Keratinocyte (primary cell): ENCODE measurements at regions not wholly inside any gene's neighbourhood (a gene's known extent, or its start where the extent isn't known, plus 50 kb on each side); places are given as distances from the start of the nearest gene placed in this dataset.
"Not testable (repeated sequence)": the region's sequence is repeated elsewhere in the genome, so short reads cannot be mapped to it uniquely, and the experiment has no call there.

ENCODE experiments used
- DNase-seq: peaks from one replicate; pipeline ENCODE4 v3.0.0-alpha.2; 2011; ENCODE audit warnings: low read depth, missing footprints, low spot score
- FAIRE-seq: peaks from 2 replicates; lab custom pipeline; 2011; peaks lifted over from hg19 to GRCh38; lab: Jason Lieb, UNC
- H2AFZ ChIP-seq: 2 replicates; pipeline ENCODE4 v1.6.0; 2012; ENCODE audit warnings: low read length, control low read depth, inconsistent platforms; ENCODE audit not compliant: control insufficient read depth
- H3K27ac ChIP-seq: 2 replicates; pipeline ENCODE4 v1.5.1; 2011; ENCODE audit warnings: low read length; ENCODE audit not compliant: control insufficient read depth, insufficient read depth
- H3K27me3 ChIP-seq: 3 replicates; pipeline ENCODE4 v1.6.0; 2011; ENCODE audit warnings: low read length; ENCODE audit not compliant: control insufficient read depth, insufficient read depth; ENCODE audit errors: extremely low read depth
- H3K36me3 ChIP-seq, 2 experiments: 2 replicates in 1 of 2; 3 replicates in 1 of 2; pipeline ENCODE4 v1.5.1; 2011; ENCODE audit warnings: low read length in 2 of 2, mild to moderate bottlenecking in 1 of 2; ENCODE audit not compliant: control insufficient read depth in 2 of 2, insufficient read depth in 2 of 2; ENCODE audit errors: extremely low read depth in 1 of 2
- H3K4me1 ChIP-seq: 3 replicates; pipeline ENCODE4 v1.5.1; 2011; ENCODE audit warnings: low read length; ENCODE audit not compliant: control insufficient read depth, insufficient read depth; ENCODE audit errors: extremely low read depth
- H3K4me2 ChIP-seq: 3 replicates; pipeline ENCODE4 v1.6.0; 2011; ENCODE audit warnings: low read depth, low read length; ENCODE audit not compliant: control insufficient read depth, insufficient read depth; ENCODE audit errors: extremely low read depth
- H3K4me3 ChIP-seq, 3 experiments: fragments of 200-600 bp in 1 of 3; sonication (generic) in 1 of 3; 2 replicates in 2 of 3; 3 replicates in 1 of 3; pipeline ENCODE4 v1.5.1; 2011 to 2016; ENCODE audit warnings: low read length in 3 of 3, mild to moderate bottlenecking in 3 of 3, control low read depth in 2 of 3, inconsistent platforms in 1 of 3, low read depth in 1 of 3, mixed read lengths in 1 of 3, mixed run types in 1 of 3, moderate library complexity in 1 of 3; ENCODE audit not compliant: control insufficient read depth in 2 of 3, insufficient read depth in 2 of 3; ENCODE audit errors: extremely low read depth in 1 of 3
- H3K79me2 ChIP-seq: 2 replicates; pipeline ENCODE4 v1.6.0; 2012; ENCODE audit warnings: low read length; ENCODE audit not compliant: control insufficient read depth, insufficient read depth
- H3K9ac ChIP-seq: 3 replicates; pipeline ENCODE4 v1.6.0; 2011; ENCODE audit warnings: low read length; ENCODE audit not compliant: control insufficient read depth, insufficient read depth; ENCODE audit errors: extremely low read depth
- H3K9me1 ChIP-seq: 3 replicates; pipeline ENCODE4 v1.6.0; 2011; ENCODE audit warnings: low read length; ENCODE audit not compliant: control insufficient read depth, insufficient read depth; ENCODE audit errors: extremely low read depth
- H3K9me3 ChIP-seq: 2 replicates; pipeline ENCODE4 v1.5.1; 2012; ENCODE audit warnings: low read depth, low read length; ENCODE audit not compliant: control insufficient read depth
- H4K20me1 ChIP-seq: 3 replicates; pipeline ENCODE4 v1.6.0; 2011; ENCODE audit warnings: low read length; ENCODE audit not compliant: control insufficient read depth, insufficient read depth; ENCODE audit errors: extremely low read depth
- CTCF ChIP-seq, 3 experiments: IDR thresholded peaks in 1 of 3; conservative IDR thresholded peaks in 1 of 3; optimal IDR thresholded peaks in 1 of 3; 2 replicates in 2 of 3; 3 replicates in 1 of 3; pipeline versions ENCODE3 to v1.5.1; 2011; ENCODE audit warnings: low read length in 3 of 3, mild to moderate bottlenecking in 3 of 3, moderate library complexity in 2 of 3, control low read depth in 1 of 3, inconsistent platforms in 1 of 3; ENCODE audit not compliant: insufficient read depth in 2 of 3; ENCODE audit errors: extremely low read depth in 1 of 3
- EZH2 ChIP-seq: IDR thresholded peaks from one replicate; pipeline ENCODE4 v1.6.1; 2012; ENCODE audit warnings: inconsistent platforms, mild to moderate bottlenecking, low read length, moderate library complexity
- dilution Hi-C: fragments of 300-500 bp; cut with MboI; formaldehyde crosslinking; loops from one replicate; pipeline ENCODE4 v1.7.0; 2020; ENCODE audit warnings: low sequenced_read_pairs; ENCODE audit not compliant: extremely low pct_ligation_motif_present

DNA sequence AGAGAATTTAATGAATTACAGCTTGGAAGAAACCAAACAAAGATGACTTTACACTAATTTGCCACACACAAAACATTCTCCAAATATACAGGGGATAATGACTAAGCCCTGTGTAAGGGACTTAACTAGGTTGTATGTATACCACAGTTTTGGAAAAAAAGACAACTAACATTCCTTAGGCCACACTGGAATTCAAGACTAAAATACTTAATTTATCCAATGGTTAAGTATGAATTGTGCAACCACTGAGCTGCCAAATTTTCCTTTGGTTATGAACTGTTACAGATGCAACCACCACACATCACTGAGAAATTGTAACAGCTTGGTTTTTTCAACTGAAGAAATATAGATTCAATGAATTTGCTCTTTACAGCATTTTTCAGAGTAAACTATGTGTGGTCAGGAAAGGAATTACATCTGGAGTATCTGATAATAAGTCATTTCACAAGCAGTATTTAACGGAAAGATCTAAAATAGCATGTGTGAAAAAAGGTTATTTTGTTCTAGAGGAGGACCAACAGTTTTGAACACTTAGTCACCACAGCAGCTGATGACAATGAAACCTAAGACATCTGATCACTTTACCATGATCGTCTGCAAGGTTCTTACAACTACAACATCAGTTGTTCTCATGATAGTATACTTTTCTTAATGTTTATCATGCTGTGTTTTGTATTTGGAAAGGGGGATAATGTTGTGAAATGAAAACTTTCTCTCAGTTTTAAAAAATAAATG is 318.8 kb downstream of the BCKDHB start:
- Histone ChIP-seq H2AFZ (no peak overlapping the region), H3K4me2 (no peak overlapping the region), H3K4me1 (no peaks in the 10 kb centered on the region), H3K36me3 (no peaks in the 10 kb centered on the region), H3K79me2 (no peaks in the 10 kb centered on the region), H4K20me1 (no peaks in the 10 kb centered on the region), H3K4me3 (no peak overlapping the region), H3K9ac (no peak overlapping the region), H3K9me3 (no peaks in the 10 kb centered on the region), H3K27me3 (no peaks in the 10 kb centered on the region), H3K9me1 (no peaks in the 10 kb centered on the region), H3K27ac (no peak overlapping the region)
- TF ChIP-seq CTCF (optimal IDR thresholded peaks at IDR 0.05 in 1 of 3, IDR thresholded peaks at IDR 0.05 in 1 of 3, conservative IDR thresholded peaks at IDR 0.05 in 1 of 3; ENCODE audit: extremely low read depth in 1 of 3, insufficient read depth in 2 of 3, low read length in 3 of 3) (no peak), EZH2 (no peak)
- DNase-seq (peak; percentile 58), FAIRE-seq (peak; percentile 59)
- dilution Hi-C loops = no loop called here

GRCh38 chr6:80411486-80411885 is 305.0 kb downstream of the BCKDHB start:
- dilution Hi-C loops = no loop called here
- TF ChIP-seq EZH2 = no peak
- no peak for TF ChIP-seq CTCF (optimal IDR thresholded peaks at IDR 0.05 in 1 of 3, IDR thresholded peaks at IDR 0.05 in 1 of 3, conservative IDR thresholded peaks at IDR 0.05 in 1 of 3; ENCODE audit: extremely low read depth in 1 of 3, insufficient read depth in 2 of 3, low read length in 3 of 3)
- Histone ChIP-seq H3K9me3 (no peaks in the 10 kb centered on the region), H3K4me2 (no peak overlapping the region), H3K4me1 (no peaks in the 10 kb centered on the region), H3K27ac (no peak overlapping the region), H2AFZ (no peak overlapping the region), H3K9me1 (no peaks in the 10 kb centered on the region), H3K79me2 (no peaks in the 10 kb centered on the region), H3K27me3 (no peaks in the 10 kb centered on the region), H4K20me1 (no peaks in the 10 kb centered on the region), H3K9ac (no peak overlapping the region), H3K4me3 (no peak overlapping the region), H3K36me3 (no peaks in the 10 kb centered on the region)
- FAIRE-seq (no peak), DNase-seq (no peak)

GRCh38 chr6:80407976-80408375 is 301.5 kb downstream of the BCKDHB start:
- H3K4me1 ChIP-seq, H3K4me3 ChIP-seq, H3K4me2 ChIP-seq, H3K9me1 ChIP-seq, H3K9me3 ChIP-seq, H4K20me1 ChIP-seq, H3K79me2 ChIP-seq, H3K27me3 ChIP-seq, H3K27ac ChIP-seq, H2AFZ ChIP-seq, DNase-seq, H3K9ac ChIP-seq, H3K36me3 ChIP-seq, dilution Hi-C loops, FAIRE-seq: not testable (repeated sequence)
